NCI-H524 (cell line): ENCODE measurements at regions not wholly inside any gene's neighbourhood (a gene's known extent, or its start where the extent isn't known, plus 50 kb on each side); places are given as distances from the start of the nearest gene placed in this dataset.

Source experiments
- DNase-seq, 2 experiments: peaks; one replicate each; lab custom pipeline; 2025; lab: John Stamatoyannopoulos, UW

DNA sequence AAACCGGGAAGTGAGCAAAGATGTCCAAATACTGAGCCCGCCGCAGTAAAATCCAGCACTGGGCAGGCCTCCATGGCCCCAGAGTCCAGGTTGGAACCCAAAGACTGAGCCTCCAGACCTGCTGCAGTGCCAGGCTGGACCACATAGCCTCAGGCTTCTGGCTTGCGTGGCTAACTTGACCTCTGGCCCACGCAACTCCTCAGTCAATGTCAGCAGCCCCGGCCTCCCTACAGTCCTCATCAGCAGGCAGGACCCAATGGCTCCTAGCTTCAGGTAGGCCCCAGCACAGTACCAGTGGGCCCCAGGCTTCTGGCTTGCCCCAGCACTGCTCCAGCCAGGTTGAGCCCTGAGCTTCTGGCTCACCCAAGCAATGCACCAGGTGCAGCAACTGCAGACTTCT lies 245.1 kb upstream of the AFDN start:
- DNase-seq, result no peak

DNA sequence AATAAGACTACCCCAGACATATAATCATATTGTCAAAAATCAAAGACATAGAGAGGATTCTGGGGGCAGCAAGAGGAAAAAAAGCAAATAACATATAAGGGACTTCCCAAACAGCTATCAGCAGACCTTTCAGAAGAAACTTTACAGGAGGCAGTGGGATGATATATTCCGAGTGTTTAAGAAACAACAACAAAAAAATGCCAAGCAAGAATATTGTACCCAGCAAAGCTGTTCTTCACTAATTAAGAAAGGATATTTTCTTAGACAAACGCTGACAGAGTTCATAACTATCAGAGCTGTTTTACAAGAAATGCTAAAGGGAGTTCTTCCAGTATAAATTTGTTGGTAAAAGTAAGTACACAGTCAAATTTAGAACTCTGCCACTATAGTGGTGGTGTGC lies 243.3 kb upstream of the AFDN start:
- DNase-seq, result no peak

GRCh38 chr6:167588181-167588919 lies 238.4 kb upstream of the AFDN start:
- DNase-seq, result peak in 1 of 2 experiments; percentile 28

DNA sequence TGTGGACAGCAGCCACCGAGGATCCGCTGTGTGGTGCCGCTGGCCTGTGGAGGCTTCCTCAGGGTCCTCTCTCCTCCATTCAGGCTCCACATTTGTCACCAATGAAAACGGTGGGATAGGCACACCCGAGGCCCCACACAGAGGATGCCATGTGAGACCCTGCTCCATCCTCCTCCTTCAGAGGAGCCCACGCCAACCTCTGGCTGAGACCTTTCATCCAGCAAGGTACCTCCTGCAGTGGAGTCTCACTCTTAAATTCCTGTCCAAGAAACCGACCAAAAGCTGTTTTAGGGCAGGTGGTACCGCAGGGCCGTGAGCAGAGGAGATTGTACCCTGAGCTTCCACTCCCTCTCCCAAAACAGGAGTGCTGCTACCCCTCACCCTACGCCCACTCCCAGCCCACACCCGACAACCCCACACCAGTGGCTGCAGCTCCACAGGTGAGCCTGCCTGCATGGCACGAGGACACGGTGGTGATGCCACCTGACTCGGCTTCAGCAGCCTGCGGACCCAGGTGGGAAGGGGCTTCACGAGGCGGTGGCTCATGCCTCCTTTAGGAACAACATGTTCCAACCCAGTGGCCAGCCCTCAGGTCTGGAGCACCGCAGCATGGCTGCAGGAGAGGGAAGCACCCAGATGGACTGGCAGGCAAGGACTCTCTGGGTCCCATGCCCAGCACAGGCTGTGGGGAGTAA lies 237.6 kb upstream of the AFDN start:
- DNase-seq, result no peak

- no peak for DNase-seq
Observed at GRCh38 chr6:167589615-167589940, 237.1 kb upstream of the AFDN start.

DNA sequence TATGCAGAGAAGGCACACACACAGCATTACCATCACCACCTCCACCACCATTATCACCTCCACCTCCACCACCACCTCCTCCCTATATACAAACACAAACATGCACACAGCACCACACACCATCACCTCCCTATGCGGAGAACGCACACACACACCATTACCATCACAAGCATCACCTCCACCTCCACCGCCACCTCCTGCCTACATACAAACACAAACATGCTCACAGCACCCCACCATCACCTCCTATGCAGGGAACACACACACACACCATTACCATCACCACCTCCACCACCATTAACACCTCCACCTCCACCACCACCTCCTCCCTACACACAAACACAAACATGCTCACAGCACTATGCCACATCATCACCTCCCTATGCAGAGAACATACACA lies 236.5 kb upstream of the AFDN start:
- DNase-seq, result no peak
